ENCODE measurements at regions not wholly inside any gene's neighbourhood (a gene's known extent, or its start where the extent isn't known, plus 50 kb on each side); places are given as distances from the start of the nearest gene placed in this dataset.
A peak's percentile ranks its signal among the peaks of the same experiment; 100 is the strongest.
"Not testable (repeated sequence)": the region's sequence is repeated elsewhere in the genome, so short reads cannot be mapped to it uniquely, and the experiment has no call there.

GRCh38 chr7:80018941-80019808 is 115.5 kb upstream of the GNAI1 start:
- DNase-seq (ENCODE audit: low read depth in 2 of 2) = peak; percentile 54 to 68

GRCh38 chr7:80017101-80017698 is 117.4 kb upstream of the GNAI1 start:
- DNase-seq (ENCODE audit: low read depth in 2 of 2) = no peak

GRCh38 chr7:80014511-80014910 is 120.1 kb upstream of the GNAI1 start:
- DNase-seq (ENCODE audit: low read depth in 2 of 2) = peak; percentile 31 to 42

GRCh38 chr7:80008039-80008438 is 126.6 kb upstream of the GNAI1 start:
- no peak for DNase-seq (ENCODE audit: low read depth in 2 of 2)

- peak in 1 of 2 donors; percentile 8 for DNase-seq (ENCODE audit: low read depth in 2 of 2)
Measured at GRCh38 chr7:80002865-80003264, 131.8 kb upstream of the GNAI1 start.

- no peak for DNase-seq (ENCODE audit: low read depth in 2 of 2)
Measured at GRCh38 chr7:79998363-79998762, 136.3 kb upstream of the GNAI1 start.

GRCh38 chr7:79997345-79997744 is 137.3 kb upstream of the GNAI1 start:
- DNase-seq (ENCODE audit: low read depth in 2 of 2) = no peak

GRCh38 chr7:79995741-79996140 is 138.9 kb upstream of the GNAI1 start:
- DNase-seq (ENCODE audit: low read depth in 2 of 2) = not testable (repeated sequence)

GRCh38 chr7:79988653-79989052 is 146.0 kb upstream of the GNAI1 start:
- DNase-seq (ENCODE audit: low read depth in 2 of 2) = peak in 1 of 2 donors; percentile 40

GRCh38 chr7:79984210-79984609 is 150.4 kb upstream of the GNAI1 start:
- DNase-seq (ENCODE audit: low read depth in 2 of 2) = no peak

- DNase-seq (ENCODE audit: low read depth in 2 of 2) = peak in 1 of 2 donors; percentile 48
Measured at GRCh38 chr7:79982141-79982770, 152.4 kb upstream of the GNAI1 start.

GRCh38 chr7:79980376-79980775 is 154.3 kb upstream of the GNAI1 start:
- DNase-seq (ENCODE audit: low read depth in 2 of 2) = no peak

GRCh38 chr7:79979437-79979836 is 155.2 kb upstream of the GNAI1 start:
- DNase-seq (ENCODE audit: low read depth in 2 of 2) = peak in 1 of 2 donors; percentile 77

- DNase-seq (ENCODE audit: low read depth in 2 of 2) = no peak
Measured at GRCh38 chr7:79977481-79977880, 157.2 kb upstream of the GNAI1 start.

GRCh38 chr7:79976711-79977020 is 158.0 kb upstream of the GNAI1 start:
- not testable (repeated sequence) for DNase-seq (ENCODE audit: low read depth in 2 of 2)

GRCh38 chr7:79975986-79976710 is 158.5 kb upstream of the GNAI1 start:
- DNase-seq (ENCODE audit: low read depth in 2 of 2) = not testable (repeated sequence)

GRCh38 chr7:79973455-79973854 is 161.2 kb upstream of the GNAI1 start:
- DNase-seq (ENCODE audit: low read depth in 2 of 2) = no peak

GRCh38 chr7:79971058-79971457 is 163.6 kb upstream of the GNAI1 start:
- no peak for DNase-seq (ENCODE audit: low read depth in 2 of 2)

GRCh38 chr7:79968894-79969293 is 165.7 kb upstream of the GNAI1 start:
- DNase-seq (ENCODE audit: low read depth in 2 of 2) = no peak

GRCh38 chr7:79968077-79968648 is 166.5 kb upstream of the GNAI1 start:
- DNase-seq (ENCODE audit: low read depth in 2 of 2) = no peak

- DNase-seq (ENCODE audit: low read depth in 2 of 2) = no peak
Measured at GRCh38 chr7:79965946-79966345, 168.7 kb upstream of the GNAI1 start.

- DNase-seq (ENCODE audit: low read depth in 2 of 2) = no peak
Measured at GRCh38 chr7:79964463-79964862, 170.2 kb upstream of the GNAI1 start.
